OCI-LY1 (cell line): ENCODE measurements at regions not wholly inside any gene's neighbourhood (a gene's known extent, or its start where the extent isn't known, plus 50 kb on each side); places are given as distances from the start of the nearest gene placed in this dataset.

ENCODE experiments used
- CTCF ChIP-seq: fragments of 200-600 bp; sonication (generic), shearing (Covaris generic); IDR thresholded peaks from 2 replicates; pipeline ENCODE4 v1.5.1; 2017; ENCODE audit warnings: mild to moderate bottlenecking, antibody characterized with exemption, low read length, moderate library complexity, mixed read lengths
- EZH2 ChIP-seq: fragments of 200-600 bp; sonication (generic), shearing (Covaris generic); IDR thresholded peaks from 2 replicates; pipeline ENCODE4 v1.8.0; 2017; ENCODE audit warnings: borderline replicate concordance, mixed run types, mild to moderate bottlenecking, antibody characterized with exemption, low read length, moderate library complexity, mixed read lengths

- TF ChIP-seq EZH2 (no peak), CTCF (no peak)
Observed at GRCh38 chr16:85413691-85414663, 199.1 kb upstream of the GSE1 start.
